SHP77 treated with DMSO at 0.1 percent for 48 hours (cell line): ENCODE measurements at regions not wholly inside any gene's neighbourhood (a gene's known extent, or its start where the extent isn't known, plus 50 kb on each side); places are given as distances from the start of the nearest gene placed in this dataset.
A peak's percentile ranks its signal among the peaks of the same experiment; 100 is the strongest.
"Not testable (repeated sequence)": the region's sequence is repeated elsewhere in the genome, so short reads cannot be mapped to it uniquely, and the experiment has no call there.

Experiments used
- DNase-seq: peaks from one replicate; lab custom pipeline; 2025; lab: John Stamatoyannopoulos, UW

- no peak for DNase-seq
Measured at GRCh38 chr19:28619816-28620429, 593.0 kb downstream of the UQCRFS1 start.

GRCh38 chr19:28618504-28618903 is 594.4 kb downstream of the UQCRFS1 start:
- DNase-seq, result no peak

- DNase-seq, result no peak
Measured at GRCh38 chr19:28615966-28616365, 597.0 kb downstream of the UQCRFS1 start.

GRCh38 chr19:28615546-28615916 is 597.4 kb downstream of the UQCRFS1 start:
- no peak for DNase-seq

GRCh38 chr19:28614634-28615545 is 598.1 kb downstream of the UQCRFS1 start:
- DNase-seq, result no peak

GRCh38 chr19:28612275-28612769 is 600.6 kb downstream of the UQCRFS1 start:
- DNase-seq, result no peak

- not testable (repeated sequence) for DNase-seq
Measured at GRCh38 chr19:28611227-28611914, 601.6 kb downstream of the UQCRFS1 start.

GRCh38 chr19:28610731-28611130 is 602.2 kb downstream of the UQCRFS1 start:
- DNase-seq, result no peak

GRCh38 chr19:28609944-28610343 is 603.0 kb downstream of the UQCRFS1 start:
- no peak for DNase-seq

- DNase-seq, result no peak
Measured at GRCh38 chr19:28609091-28609755, 603.7 kb downstream of the UQCRFS1 start.

- no peak for DNase-seq
Measured at GRCh38 chr19:28608292-28608691, 604.7 kb downstream of the UQCRFS1 start.

GRCh38 chr19:28607066-28607583 is 605.8 kb downstream of the UQCRFS1 start:
- no peak for DNase-seq

GRCh38 chr19:28606269-28607032 is 606.5 kb downstream of the UQCRFS1 start:
- DNase-seq, result no peak

- no peak for DNase-seq
Measured at GRCh38 chr19:28605501-28606268, 607.3 kb downstream of the UQCRFS1 start.

GRCh38 chr19:28603453-28603852 is 609.5 kb downstream of the UQCRFS1 start:
- no peak for DNase-seq

- no peak for DNase-seq
Measured at GRCh38 chr19:28602675-28603298, 610.2 kb downstream of the UQCRFS1 start.

- DNase-seq, result no peak
Measured at GRCh38 chr19:28601723-28602440, 611.1 kb downstream of the UQCRFS1 start.

GRCh38 chr19:28598861-28599260 is 614.1 kb downstream of the UQCRFS1 start:
- DNase-seq, result no peak

GRCh38 chr19:28596561-28597071 is 616.3 kb downstream of the UQCRFS1 start:
- DNase-seq, result peak; percentile 29
